HG03064 (cell line): ENCODE measurements at regions not wholly inside any gene's neighbourhood (a gene's known extent, or its start where the extent isn't known, plus 50 kb on each side); places are given as distances from the start of the nearest gene placed in this dataset.

Experiments
- ATAC-seq: cut with Tn5 transposase; IDR thresholded peaks from one replicate; pipeline ENCODE4 v1.9.1; 2021; ENCODE audit warnings: low read depth; ENCODE audit not compliant: unreplicated experiment

DNA sequence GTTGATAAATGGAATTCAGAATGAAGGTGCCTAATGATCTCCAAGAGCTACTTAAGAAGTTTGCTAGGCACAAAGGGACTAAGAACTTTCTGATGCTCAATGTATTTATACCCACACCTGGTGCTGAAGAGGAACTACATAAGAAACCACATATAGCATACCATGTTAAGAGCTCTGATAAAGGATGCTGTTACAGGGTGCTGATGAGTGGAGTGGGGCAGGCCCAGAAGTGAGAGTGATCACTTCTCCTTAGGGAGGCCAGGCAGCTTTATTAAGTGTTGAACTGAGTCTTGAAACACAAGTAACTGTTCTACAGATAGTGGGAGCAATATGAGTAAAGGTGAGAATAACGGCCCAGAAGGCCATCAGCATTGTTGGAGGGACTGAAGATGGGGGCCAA lies 68.3 kb upstream of the CHRDL1 start:
- ATAC-seq = no peak

DNA sequence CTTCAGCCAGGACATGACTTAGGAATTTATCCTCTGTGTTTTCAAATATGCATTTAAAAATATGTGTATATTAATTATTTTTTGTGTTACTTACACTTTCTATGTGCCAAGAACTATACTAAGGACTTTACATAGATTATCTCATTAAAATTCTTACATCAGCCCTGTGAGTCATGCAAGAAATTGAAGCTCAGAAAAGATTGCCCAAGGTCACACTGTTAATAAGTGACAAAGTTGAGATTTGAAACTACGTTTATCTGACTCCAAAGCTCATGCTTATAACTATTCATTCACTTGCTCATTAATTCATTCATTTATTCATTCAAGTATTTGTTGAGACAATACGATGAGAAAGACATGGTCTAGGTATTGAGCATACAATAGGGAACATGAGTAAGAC lies 62.9 kb upstream of the CHRDL1 start:
- ATAC-seq = no peak

DNA sequence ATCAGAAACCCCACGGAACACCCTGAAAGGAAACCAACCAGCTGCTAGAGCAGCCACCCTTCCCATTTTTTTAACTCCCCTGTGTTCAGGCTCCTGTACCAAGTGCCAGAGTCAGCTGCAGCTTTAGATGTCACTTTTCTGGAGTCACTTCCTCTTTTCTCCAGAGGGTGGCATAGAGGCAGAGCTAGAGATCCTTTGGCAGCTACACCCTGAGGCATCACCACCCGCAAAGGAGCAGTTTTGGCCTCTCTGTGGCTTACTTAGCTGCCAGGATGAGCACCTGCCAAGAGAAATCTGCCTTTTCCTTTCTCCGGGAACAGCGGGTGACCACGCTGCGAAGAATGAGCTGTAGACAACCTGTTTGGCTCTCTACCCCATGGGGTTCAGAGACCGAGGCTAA lies 58.0 kb upstream of the CHRDL1 start:
- ATAC-seq = no peak

DNA sequence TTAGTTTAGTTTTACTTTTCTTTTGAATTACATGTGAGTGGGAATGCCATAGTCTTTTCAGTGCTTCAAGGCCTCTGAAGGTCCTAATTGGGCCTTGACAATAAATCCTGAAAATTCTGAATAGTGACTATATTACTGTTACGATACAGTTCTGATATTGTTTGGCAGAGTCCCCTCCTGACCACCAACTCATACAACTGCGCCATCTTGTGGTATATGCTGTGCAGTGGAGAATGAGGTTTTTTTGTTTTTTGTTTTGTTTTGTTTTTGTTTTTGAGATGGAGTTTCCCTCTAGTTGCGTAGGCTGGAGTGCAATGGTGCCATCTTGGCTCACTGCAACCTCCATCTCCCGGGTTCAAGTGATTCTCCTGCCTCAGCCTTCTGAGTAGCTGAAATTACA lies 56.6 kb upstream of the CHRDL1 start:
- no peak for ATAC-seq

DNA sequence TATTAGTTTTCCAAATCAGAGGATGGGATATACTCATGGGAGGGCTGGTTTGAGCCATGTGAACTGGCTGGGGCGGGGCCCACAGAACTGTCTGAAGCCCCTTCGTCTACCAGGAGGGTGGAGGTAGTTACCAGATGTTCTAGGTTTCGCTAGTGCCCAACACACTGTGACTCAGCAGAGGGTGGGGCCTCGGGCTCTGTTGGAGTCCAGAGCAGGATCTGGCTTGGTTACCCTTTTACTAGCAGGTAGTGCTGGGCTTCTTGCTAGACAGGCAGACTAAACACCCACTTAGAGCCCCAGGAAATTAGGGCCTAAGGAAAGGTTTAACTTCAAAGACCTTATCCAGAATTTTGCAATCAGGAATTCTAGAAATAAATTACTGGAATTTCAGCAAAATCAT lies 56.2 kb upstream of the CHRDL1 start:
- no peak for ATAC-seq

DNA sequence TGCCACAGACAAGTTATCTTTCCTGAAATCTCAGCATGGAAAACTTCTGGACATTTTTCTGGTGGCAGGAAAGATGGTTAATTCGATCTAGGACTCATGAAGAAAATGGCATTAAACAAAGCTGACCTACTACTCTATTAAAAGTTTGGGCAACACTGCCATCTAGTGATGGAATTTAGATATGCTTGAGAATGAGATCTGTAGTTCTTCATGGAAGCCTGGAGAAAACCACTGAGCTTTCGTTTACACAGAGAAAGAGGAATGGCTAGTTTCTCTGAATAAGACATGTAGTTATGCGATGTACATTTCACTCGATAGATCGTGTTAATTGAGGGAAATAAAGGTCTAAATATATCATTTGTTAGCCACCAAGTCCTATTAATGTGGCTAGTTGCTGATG lies 51.7 kb upstream of the CHRDL1 start:
- peak; percentile 66 for ATAC-seq

DNA sequence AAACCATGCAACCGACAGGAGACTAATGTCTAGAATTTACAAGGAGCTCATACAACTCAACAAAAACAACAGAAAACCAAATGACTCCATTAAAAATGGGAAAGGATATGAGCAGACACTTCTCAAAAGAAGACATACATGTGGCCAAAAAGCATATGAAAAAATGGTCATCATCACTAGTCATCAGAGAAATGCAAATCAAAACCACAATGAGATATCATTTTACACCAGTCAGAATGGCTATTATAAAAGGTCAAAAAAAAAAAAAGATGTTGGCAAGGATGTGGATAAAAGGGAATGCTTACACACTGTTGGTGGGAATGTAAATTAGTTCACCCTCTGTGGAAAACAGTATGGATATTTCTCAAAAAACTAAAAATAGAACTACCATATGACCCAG lies 50.5 kb upstream of the CHRDL1 start:
- ATAC-seq = no peak
